ENCODE measurements at regions not wholly inside any gene's neighbourhood (a gene's known extent, or its start where the extent isn't known, plus 50 kb on each side); places are given as distances from the start of the nearest gene placed in this dataset.

- TF ChIP-seq, protein P1, sequence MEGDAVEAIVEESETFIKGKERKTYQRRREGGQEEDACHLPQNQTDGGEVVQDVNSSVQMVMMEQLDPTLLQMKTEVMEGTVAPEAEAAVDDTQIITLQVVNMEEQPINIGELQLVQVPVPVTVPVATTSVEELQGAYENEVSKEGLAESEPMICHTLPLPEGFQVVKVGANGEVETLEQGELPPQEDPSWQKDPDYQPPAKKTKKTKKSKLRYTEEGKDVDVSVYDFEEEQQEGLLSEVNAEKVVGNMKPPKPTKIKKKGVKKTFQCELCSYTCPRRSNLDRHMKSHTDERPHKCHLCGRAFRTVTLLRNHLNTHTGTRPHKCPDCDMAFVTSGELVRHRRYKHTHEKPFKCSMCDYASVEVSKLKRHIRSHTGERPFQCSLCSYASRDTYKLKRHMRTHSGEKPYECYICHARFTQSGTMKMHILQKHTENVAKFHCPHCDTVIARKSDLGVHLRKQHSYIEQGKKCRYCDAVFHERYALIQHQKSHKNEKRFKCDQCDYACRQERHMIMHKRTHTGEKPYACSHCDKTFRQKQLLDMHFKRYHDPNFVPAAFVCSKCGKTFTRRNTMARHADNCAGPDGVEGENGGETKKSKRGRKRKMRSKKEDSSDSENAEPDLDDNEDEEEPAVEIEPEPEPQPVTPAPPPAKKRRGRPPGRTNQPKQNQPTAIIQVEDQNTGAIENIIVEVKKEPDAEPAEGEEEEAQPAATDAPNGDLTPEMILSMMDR (conservative IDR thresholded peaks at IDR 0.05; ENCODE audit: low read length), result no peak
- TF ChIP-seq EZH2phosphoT487 (IDR thresholded peaks at IDR 0.05; ENCODE audit: borderline replicate concordance, low read depth, low read length), result no peak
Measured at GRCh38 chr7:41107330-41107937, 595.5 kb downstream of the INHBA start.
